Chondrocyte (in vitro differentiated cells): ENCODE measurements at regions not wholly inside any gene's neighbourhood (a gene's known extent, or its start where the extent isn't known, plus 50 kb on each side); places are given as distances from the start of the nearest gene placed in this dataset.
"Not testable (repeated sequence)": the region's sequence is repeated elsewhere in the genome, so short reads cannot be mapped to it uniquely, and the experiment has no call there.

Experiments
- DNase-seq: peaks from one replicate; pipeline ENCODE4 v3.0.0; 2021; ENCODE audit warnings: mixed read lengths, low spot score
- H3K27ac Mint-ChIP-seq: one replicate; pipeline ENCODE4 v1.8.0; 2021; ENCODE audit warnings: mild to moderate bottlenecking, moderate library complexity, mixed read lengths; ENCODE audit not compliant: unreplicated experiment
- H3K27me3 Mint-ChIP-seq: 2 replicates; pipeline ENCODE4 v1.8.0; 2021; ENCODE audit warnings: low read depth, mixed read lengths
- H3K36me3 Mint-ChIP-seq: 2 replicates; pipeline ENCODE4 v1.8.0; 2021; ENCODE audit warnings: low read depth, mixed read lengths
- H3K4me1 Mint-ChIP-seq: 2 replicates; pipeline ENCODE4 v1.8.0; 2021; ENCODE audit warnings: low read depth, mild to moderate bottlenecking, mixed read lengths
- H3K4me3 Mint-ChIP-seq: one replicate; pipeline ENCODE4 v1.8.0; 2021; ENCODE audit warnings: mild to moderate bottlenecking, moderate library complexity, mixed read lengths; ENCODE audit not compliant: unreplicated experiment
- H3K9me3 Mint-ChIP-seq: 2 replicates; pipeline ENCODE4 v1.8.0; 2021; ENCODE audit warnings: low read depth, mixed read lengths
- TF ChIP-seq, protein P1 (sequence below): fragments of 200-600 bp; sonication (generic); IDR thresholded peaks from 2 replicates; pipeline ENCODE4 v1.5.0; 2021; ENCODE audit warnings: antibody characterized with exemption, mild to moderate bottlenecking, moderate library complexity

DNA sequence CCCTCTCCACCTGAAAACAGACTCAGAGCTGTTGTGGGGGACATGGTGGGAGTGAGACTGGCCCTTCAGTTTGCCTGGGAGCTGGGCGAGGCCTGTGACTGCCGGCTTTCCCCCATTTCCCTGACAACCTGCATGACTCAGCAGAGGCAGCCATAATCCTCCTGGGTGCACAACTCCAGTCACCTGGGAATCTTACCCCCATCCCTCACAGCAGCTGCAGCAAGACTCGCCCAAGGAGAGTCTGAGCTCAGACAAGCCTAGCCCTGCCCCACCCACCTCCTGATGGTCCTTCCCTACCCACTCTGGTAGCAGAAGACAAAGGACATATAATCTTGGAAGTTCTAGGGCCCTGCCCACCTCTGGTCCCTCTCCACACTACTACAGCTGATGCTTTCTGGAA lies 207.3 kb upstream of the ARID2 start:
- peak; percentile 35 for DNase-seq
- H3K36me3 Mint-ChIP-seq, result peaks cover 13% of the 10 kb centered on the region
- TF ChIP-seq, protein P1, sequence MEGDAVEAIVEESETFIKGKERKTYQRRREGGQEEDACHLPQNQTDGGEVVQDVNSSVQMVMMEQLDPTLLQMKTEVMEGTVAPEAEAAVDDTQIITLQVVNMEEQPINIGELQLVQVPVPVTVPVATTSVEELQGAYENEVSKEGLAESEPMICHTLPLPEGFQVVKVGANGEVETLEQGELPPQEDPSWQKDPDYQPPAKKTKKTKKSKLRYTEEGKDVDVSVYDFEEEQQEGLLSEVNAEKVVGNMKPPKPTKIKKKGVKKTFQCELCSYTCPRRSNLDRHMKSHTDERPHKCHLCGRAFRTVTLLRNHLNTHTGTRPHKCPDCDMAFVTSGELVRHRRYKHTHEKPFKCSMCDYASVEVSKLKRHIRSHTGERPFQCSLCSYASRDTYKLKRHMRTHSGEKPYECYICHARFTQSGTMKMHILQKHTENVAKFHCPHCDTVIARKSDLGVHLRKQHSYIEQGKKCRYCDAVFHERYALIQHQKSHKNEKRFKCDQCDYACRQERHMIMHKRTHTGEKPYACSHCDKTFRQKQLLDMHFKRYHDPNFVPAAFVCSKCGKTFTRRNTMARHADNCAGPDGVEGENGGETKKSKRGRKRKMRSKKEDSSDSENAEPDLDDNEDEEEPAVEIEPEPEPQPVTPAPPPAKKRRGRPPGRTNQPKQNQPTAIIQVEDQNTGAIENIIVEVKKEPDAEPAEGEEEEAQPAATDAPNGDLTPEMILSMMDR, result no peak
- H3K4me1 Mint-ChIP-seq, result no peaks in the 10 kb centered on the region
- peaks cover 8% of the 10 kb centered on the region for H3K27me3 Mint-ChIP-seq
- H3K9me3 Mint-ChIP-seq, result peaks cover 36% of the 10 kb centered on the region
- H3K27ac Mint-ChIP-seq, result no peak overlapping the region
- H3K4me3 Mint-ChIP-seq, result no peak overlapping the region

DNA sequence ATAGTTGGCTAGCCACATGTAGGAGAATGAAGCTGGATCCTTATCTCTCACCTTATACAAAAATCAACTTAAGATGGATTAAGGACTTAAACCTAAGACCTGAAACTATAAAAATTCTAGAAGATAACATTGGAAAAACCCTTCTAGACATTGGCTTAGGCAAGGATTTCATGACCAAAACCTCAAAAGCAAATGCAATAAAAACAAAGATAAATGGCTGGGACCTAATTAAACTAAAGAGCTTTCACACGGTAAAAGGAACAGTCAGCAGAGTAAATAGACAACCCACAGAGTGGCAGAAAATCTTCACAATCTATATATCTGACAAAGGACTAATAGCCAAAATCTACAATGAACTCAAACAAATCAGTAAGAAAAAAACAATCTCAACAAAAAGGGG lies 202.7 kb upstream of the ARID2 start:
- not testable (repeated sequence) for DNase-seq, H3K4me1 Mint-ChIP-seq, H3K27ac Mint-ChIP-seq, H3K4me3 Mint-ChIP-seq
- H3K36me3 Mint-ChIP-seq, result peaks cover 13% of the 10 kb centered on the region
- peaks cover 49% of the 10 kb centered on the region for H3K9me3 Mint-ChIP-seq
- H3K27me3 Mint-ChIP-seq, result peaks cover 18% of the 10 kb centered on the region

DNA sequence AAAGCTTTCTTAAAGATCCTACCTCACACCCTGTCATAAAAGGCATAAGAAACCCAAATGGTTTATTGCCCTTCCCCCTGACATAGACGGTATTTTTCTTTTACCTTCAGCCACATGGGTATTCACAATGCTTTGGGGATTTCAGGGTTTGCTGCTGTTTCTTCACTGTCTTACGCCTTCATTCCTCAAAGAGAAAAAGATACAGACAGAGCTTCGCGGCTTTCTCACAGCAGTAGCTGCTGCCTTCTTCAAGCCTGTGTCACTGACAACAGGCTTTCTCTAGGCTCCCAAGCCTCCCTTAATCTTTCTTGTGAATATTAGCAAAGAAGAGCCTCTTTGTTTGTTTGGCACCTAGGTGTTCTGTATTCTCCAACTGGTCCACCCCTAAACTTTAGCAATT lies 197.4 kb upstream of the ARID2 start:
- TF ChIP-seq, protein P1, result no peak
- H3K4me1 Mint-ChIP-seq, result no peaks in the 10 kb centered on the region
- H3K36me3 Mint-ChIP-seq, result peaks cover 1% of the 10 kb centered on the region
- no peak for DNase-seq
- no peak overlapping the region for H3K4me3 Mint-ChIP-seq
- H3K27ac Mint-ChIP-seq, result no peak overlapping the region
- H3K9me3 Mint-ChIP-seq, result peaks cover 14% of the 10 kb centered on the region
- peaks cover 24% of the 10 kb centered on the region for H3K27me3 Mint-ChIP-seq

DNA sequence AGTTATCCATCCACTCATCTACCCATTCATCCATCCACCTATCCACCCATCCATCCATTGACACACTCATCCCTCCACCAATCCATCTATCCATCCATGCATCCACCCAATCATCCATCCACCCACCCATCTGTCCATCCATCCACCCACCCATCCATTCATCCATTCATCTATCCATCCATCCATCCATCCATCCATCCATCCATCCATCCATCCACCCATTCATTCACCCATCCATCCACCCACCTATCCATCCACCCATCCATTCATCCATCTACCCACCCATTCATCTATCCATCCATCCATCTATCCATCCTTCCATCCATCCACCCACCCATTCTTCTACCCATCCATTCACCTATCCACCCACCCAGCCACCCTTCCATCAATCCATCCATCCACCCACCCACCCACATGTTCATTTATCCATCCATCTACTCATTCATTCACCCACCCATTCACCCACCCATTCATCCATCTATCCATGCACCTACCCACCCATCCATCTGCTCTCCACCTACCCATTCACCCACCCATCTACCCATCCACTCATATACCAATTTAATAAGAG lies 193.8 kb upstream of the ARID2 start:
- Mint-ChIP-seq H3K27ac (no peak overlapping the region), H3K4me3 (no peak overlapping the region), H3K9me3 (no peaks in the 10 kb centered on the region), H3K4me1 (no peaks in the 10 kb centered on the region), H3K27me3 (peaks cover 22% of the 10 kb centered on the region), H3K36me3 (peaks cover 1% of the 10 kb centered on the region)
- no peak for DNase-seq
- TF ChIP-seq, protein P1, result no peak

DNA sequence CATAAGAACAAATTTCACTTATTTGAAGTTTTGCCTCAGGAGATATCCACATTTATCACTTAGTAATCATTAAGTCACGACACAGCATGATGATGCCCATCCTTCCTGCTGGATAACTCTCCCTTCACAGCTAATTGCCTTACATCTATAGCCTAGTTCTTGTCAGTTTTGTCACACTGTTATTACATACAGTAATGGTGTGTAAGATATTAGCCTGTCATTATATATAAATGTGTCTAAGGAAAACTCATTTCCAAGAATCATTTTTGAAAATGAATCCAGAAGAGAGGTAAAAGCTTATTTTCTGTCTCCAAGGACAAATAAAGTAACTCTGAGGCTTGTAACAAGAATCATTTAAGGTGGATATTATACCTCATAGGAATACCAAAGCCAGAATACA lies 193.2 kb upstream of the ARID2 start:
- peaks cover 1% of the 10 kb centered on the region for H3K36me3 Mint-ChIP-seq
- no peaks in the 10 kb centered on the region for H3K9me3 Mint-ChIP-seq
- no peak for DNase-seq
- H3K27ac Mint-ChIP-seq, result no peak overlapping the region
- no peaks in the 10 kb centered on the region for H3K4me1 Mint-ChIP-seq
- H3K27me3 Mint-ChIP-seq, result peaks cover 20% of the 10 kb centered on the region
- no peak overlapping the region for H3K4me3 Mint-ChIP-seq
- TF ChIP-seq, protein P1, result no peak

DNA sequence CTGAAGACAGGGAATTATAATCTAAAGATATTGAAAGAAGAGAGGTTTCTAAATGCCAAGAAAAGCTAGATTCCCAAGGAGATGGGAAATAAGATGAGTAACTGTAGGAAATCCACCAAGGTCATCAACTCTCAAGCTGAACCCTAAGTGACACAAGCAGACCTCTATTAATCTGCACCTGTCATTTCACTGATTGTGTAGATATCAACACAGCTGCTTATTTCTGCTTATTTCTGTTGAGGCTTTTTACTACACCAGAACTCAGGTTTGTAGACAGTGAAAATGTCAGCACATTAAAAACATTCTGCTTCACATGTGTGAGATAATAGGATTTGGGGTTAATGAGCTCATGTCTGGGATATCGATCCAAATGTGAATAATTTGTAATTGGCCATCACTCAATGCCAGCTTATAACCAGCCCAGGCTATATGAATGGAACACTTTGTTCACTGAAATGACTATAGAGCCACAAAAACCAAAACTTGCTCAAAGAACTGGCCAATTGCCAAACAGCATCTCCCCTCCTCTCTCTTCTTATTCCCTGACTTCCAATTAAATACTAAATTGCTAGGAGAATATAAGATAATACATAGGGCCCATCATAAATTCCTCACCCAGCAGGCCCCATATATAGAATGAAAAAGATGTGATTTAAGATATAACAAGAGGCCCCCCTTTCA lies 188.7 kb upstream of the ARID2 start:
- Mint-ChIP-seq H3K4me3 (no peak overlapping the region), H3K36me3 (no peaks in the 10 kb centered on the region), H3K4me1 (peaks cover 4% of the 10 kb centered on the region), H3K9me3 (no peaks in the 10 kb centered on the region), H3K27ac (no peak overlapping the region), H3K27me3 (peaks cover 8% of the 10 kb centered on the region)
- no peak for DNase-seq
- TF ChIP-seq, protein P1, result no peak
